Smooth muscle cell (in vitro differentiated cells): ENCODE measurements at regions not wholly inside any gene's neighbourhood (a gene's known extent, or its start where the extent isn't known, plus 50 kb on each side); places are given as distances from the start of the nearest gene placed in this dataset.
"Not testable (repeated sequence)": the region's sequence is repeated elsewhere in the genome, so short reads cannot be mapped to it uniquely, and the experiment has no call there.

Source experiments
- DNase-seq: peaks from one replicate; lab custom pipeline; 2025; ENCODE audit not compliant: unreplicated experiment; lab: John Stamatoyannopoulos, UW
- H2AFZ ChIP-seq: fragments of 200-600 bp; sonication (generic); 2 replicates; pipeline ENCODE4 v1.6.0; 2016; ENCODE audit warnings: antibody characterized with exemption, low read depth, mild to moderate bottlenecking
- H3F3A ChIP-seq: fragments of 200-600 bp; sonication (generic); 2 replicates; pipeline ENCODE4 v1.6.0; 2017; ENCODE audit warnings: antibody characterized with exemption, low read depth
- H3K27ac ChIP-seq: fragments of 200-600 bp; sonication (generic); 2 replicates; pipeline ENCODE4 v1.5.1; 2016; ENCODE audit warnings: low read depth, mild to moderate bottlenecking
- H3K27me3 ChIP-seq: fragments of 200-600 bp; sonication (generic); 2 replicates; pipeline ENCODE4 v1.6.1; 2016; ENCODE audit warnings: low read depth, mild to moderate bottlenecking
- H3K36me3 ChIP-seq: fragments of 200-600 bp; sonication (generic); 2 replicates; pipeline ENCODE4 v1.5.1; 2016; ENCODE audit warnings: low read depth
- H3K4me1 ChIP-seq: fragments of 200-600 bp; sonication (generic); 2 replicates; pipeline ENCODE4 v1.5.1; 2016; ENCODE audit warnings: low read depth
- H3K4me2 ChIP-seq: fragments of 200-600 bp; sonication (generic); 2 replicates; pipeline ENCODE4 v1.6.0; 2016; ENCODE audit warnings: mild to moderate bottlenecking
- H3K4me3 ChIP-seq: fragments of 200-600 bp; sonication (generic); 2 replicates; pipeline ENCODE4 v1.5.1; 2016; ENCODE audit warnings: mild to moderate bottlenecking
- H3K79me2 ChIP-seq: fragments of 200-600 bp; sonication (generic); 2 replicates; pipeline ENCODE4 v1.6.0; 2016; ENCODE audit warnings: low read depth, mild to moderate bottlenecking
- H3K9ac ChIP-seq: fragments of 200-600 bp; sonication (generic); 2 replicates; pipeline ENCODE4 v1.6.0; 2016; ENCODE audit warnings: low read depth
- H3K9me3 ChIP-seq: fragments of 200-600 bp; sonication (generic); replicated peaks from 2 replicates; pipeline ENCODE4 v1.5.1; 2016; ENCODE audit warnings: low read depth
- H4K20me1 ChIP-seq: fragments of 200-600 bp; sonication (generic); 2 replicates; pipeline ENCODE4 v1.6.0; 2016; ENCODE audit warnings: low read depth
- CTCF ChIP-seq: fragments of 200-600 bp; sonication (generic); IDR thresholded peaks from 2 replicates; pipeline ENCODE4 v1.5.1; 2017; ENCODE audit warnings: borderline replicate concordance, mild to moderate bottlenecking, antibody characterized with exemption; ENCODE audit not compliant: insufficient read depth, poor library complexity, severe bottlenecking
- WGBS: methylation state at CpG from one replicate; pipeline ENCODE4 v1.1.7; 2016; ENCODE audit warnings: low lambda C conversion rate; 5-methylcytosine and 5-hydroxymethylcytosine counted together

- H3K27ac ChIP-seq: no peak overlapping the region
- H2AFZ ChIP-seq: no peak overlapping the region
- no peak for TF ChIP-seq CTCF
- no peak for DNase-seq
- H3K36me3 ChIP-seq: no peaks in the 10 kb centered on the region
- no peaks in the 10 kb centered on the region for H3F3A ChIP-seq
- H3K4me1 ChIP-seq: no peaks in the 10 kb centered on the region
- no peaks in the 10 kb centered on the region for H3K27me3 ChIP-seq
- no peak overlapping the region for H3K4me2 ChIP-seq
- no peaks in the 10 kb centered on the region for H4K20me1 ChIP-seq
- no peak overlapping the region for H3K4me3 ChIP-seq
- H3K9me3 ChIP-seq: no peaks in the 10 kb centered on the region
- no peaks in the 10 kb centered on the region for H3K79me2 ChIP-seq
- no peak overlapping the region for H3K9ac ChIP-seq
- 68% methylated on average over 2 of the region's 2 CpGs for WGBS
Observed at GRCh38 chr10:8360814-8361509, 306.5 kb downstream of the GATA3 start.

GRCh38 chr10:8361510-8361844 lies 307.0 kb downstream of the GATA3 start:
- no peak for DNase-seq
- 60% methylated on average over 2 of the region's 2 CpGs for WGBS
- TF ChIP-seq CTCF: no peak
- H3K4me3 ChIP-seq: no peak overlapping the region
- H3K79me2 ChIP-seq: no peaks in the 10 kb centered on the region
- H2AFZ ChIP-seq: no peak overlapping the region
- H3K27me3 ChIP-seq: no peaks in the 10 kb centered on the region
- no peak overlapping the region for H3K27ac ChIP-seq
- H3F3A ChIP-seq: no peaks in the 10 kb centered on the region
- no peaks in the 10 kb centered on the region for H3K4me1 ChIP-seq
- no peaks in the 10 kb centered on the region for H4K20me1 ChIP-seq
- no peak overlapping the region for H3K4me2 ChIP-seq
- H3K9ac ChIP-seq: no peak overlapping the region
- no peaks in the 10 kb centered on the region for H3K9me3 ChIP-seq
- H3K36me3 ChIP-seq: no peaks in the 10 kb centered on the region

GRCh38 chr10:8365935-8366911 lies 311.7 kb downstream of the GATA3 start:
- peak overlapping the region; percentile 62 for H3K9ac ChIP-seq
- H3K9me3 ChIP-seq: no peaks in the 10 kb centered on the region
- H3K27me3 ChIP-seq: no peaks in the 10 kb centered on the region
- WGBS: 37% methylated on average over 19 of the region's 19 CpGs
- no peak for DNase-seq
- H3K4me3 ChIP-seq: no peak overlapping the region
- no peaks in the 10 kb centered on the region for H3K79me2 ChIP-seq
- H3K36me3 ChIP-seq: no peaks in the 10 kb centered on the region
- no peak for TF ChIP-seq CTCF
- peak overlapping the region; percentile 91 for H3K27ac ChIP-seq
- peak overlapping the region; percentile 4 for H2AFZ ChIP-seq
- H3F3A ChIP-seq: no peaks in the 10 kb centered on the region
- H3K4me1 ChIP-seq: no peaks in the 10 kb centered on the region
- H4K20me1 ChIP-seq: no peaks in the 10 kb centered on the region
- H3K4me2 ChIP-seq: peak overlapping the region; percentile 50

- not testable (repeated sequence) for H3K79me2 ChIP-seq, H3K9me3 ChIP-seq, H3K36me3 ChIP-seq, H3K4me1 ChIP-seq, H3K4me3 ChIP-seq, H2AFZ ChIP-seq, H3K27ac ChIP-seq, H3F3A ChIP-seq, H3K27me3 ChIP-seq, DNase-seq, H4K20me1 ChIP-seq, H3K4me2 ChIP-seq, H3K9ac ChIP-seq
- 96% methylated on average over 3 of the region's 3 CpGs for WGBS
Observed at GRCh38 chr10:8367672-8368411, 313.4 kb downstream of the GATA3 start.
